ENCODE measurements at regions not wholly inside any gene's neighbourhood (a gene's known extent, or its start where the extent isn't known, plus 50 kb on each side); places are given as distances from the start of the nearest gene placed in this dataset.

GRCh38 chr2:193334401-193334800 is 1139.7 kb upstream of the TMEFF2 start:
- no peak for DNase-seq

DNA sequence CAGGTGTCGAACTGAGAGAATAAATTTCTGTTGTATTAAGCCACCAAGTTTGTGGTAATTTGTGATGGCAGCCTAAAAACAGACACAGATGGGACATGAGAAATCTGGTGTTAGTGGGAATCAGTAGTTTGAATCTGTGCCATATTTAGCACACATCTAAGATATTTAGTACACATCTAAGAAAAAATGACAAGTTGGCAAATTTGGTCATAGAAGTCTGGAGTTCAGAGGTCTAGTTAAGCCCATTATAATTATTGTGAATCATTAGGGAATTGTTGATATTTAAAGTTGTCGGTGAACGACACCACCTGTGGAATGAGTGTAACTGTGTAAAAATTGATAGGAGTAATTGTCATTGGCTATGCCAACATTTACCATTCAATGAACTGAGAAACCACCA is 1138.8 kb upstream of the TMEFF2 start:
- DNase-seq = no peak

GRCh38 chr2:193332941-193333340 is 1138.2 kb upstream of the TMEFF2 start:
- DNase-seq = no peak

GRCh38 chr2:193331676-193332075 is 1136.9 kb upstream of the TMEFF2 start:
- no peak for DNase-seq

DNA sequence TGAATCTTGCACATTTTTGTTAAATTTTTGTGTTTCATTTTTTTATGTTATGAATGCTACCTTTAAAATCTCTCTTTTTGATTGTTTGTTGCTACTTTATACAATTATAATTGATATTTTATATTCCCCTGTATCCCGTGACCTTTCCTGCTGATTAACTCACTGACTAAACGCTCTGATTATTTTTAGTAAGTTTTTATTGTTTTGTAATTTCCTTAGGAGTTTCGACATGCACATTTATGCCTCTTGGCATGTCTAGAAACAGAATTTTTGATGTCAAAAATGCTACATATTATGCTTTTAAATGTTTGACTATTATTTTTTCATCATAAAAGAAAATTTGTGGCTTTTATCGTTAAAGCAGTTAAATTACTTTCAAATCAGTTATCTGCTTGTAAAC is 1131.6 kb upstream of the TMEFF2 start:
- DNase-seq = no peak

GRCh38 chr2:193315428-193316091 is 1120.8 kb upstream of the TMEFF2 start:
- no peak for DNase-seq

- DNase-seq = no peak
These were observed 1108.7 kb upstream of the TMEFF2 start for GRCh38 chr2:193303464-193303863.

DNA sequence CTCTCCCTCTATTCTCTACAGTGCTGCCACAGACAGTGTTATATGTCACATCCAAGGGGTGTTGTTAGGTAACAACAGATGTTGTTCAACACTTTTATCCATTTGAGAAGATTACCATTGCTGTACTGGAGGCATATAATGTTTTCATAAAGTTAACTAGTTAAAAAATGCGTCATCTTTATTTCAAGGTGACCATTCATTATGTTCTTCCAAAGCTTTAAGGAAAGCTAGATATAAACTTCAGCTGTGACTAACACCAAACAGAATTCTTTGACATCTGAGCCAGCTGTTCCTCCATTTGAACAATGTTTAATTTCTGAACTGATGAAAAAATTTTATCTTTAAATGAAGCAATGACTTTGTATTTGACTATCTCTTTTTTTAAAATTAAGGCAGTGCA is 1099.6 kb upstream of the TMEFF2 start:
- no peak for DNase-seq

GRCh38 chr2:193279361-193279760 is 1084.6 kb upstream of the TMEFF2 start:
- no peak for DNase-seq

DNA sequence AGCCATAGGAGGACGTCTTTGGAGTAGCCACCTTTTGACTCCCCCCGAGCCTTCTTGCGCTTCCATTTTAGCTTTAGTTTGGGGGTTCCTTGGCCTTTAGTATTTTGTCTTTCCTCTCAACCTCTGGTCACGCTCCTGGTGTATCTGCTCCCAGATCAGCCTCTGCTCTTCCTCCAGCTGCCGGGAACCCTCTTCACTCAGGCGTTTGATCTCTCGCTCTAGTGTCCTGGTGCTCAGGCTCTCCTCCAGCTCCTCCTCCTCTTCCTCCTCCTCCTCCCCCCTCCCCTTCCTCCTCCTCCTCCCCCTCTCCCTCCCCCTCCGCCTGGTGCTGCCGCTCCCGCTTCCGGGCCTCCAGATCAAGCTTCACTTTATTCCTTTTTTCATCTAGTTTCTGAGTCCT is 1082.3 kb upstream of the TMEFF2 start:
- no peak for DNase-seq

DNA sequence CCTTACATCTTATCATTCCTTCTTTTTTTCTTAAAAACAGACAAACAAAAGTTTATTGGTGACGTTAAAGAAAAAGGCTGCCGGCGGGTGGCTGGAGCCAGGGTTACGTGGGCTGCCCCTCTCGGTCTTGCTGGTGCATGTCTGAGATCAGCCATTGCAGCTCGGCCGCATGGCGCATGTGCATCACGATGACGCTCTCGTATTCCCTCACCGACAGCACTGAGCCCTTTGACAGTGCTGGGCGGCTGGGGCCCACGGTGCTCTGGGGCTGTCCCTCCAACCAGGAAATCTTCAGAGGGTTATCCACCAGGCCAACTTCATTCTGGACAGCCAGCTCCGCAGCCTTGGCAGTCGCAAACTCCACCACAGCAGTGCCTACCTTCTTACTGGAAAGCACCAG is 1081.8 kb upstream of the TMEFF2 start:
- no peak for DNase-seq

- DNase-seq = no peak
These were observed 1081.3 kb upstream of the TMEFF2 start for GRCh38 chr2:193276069-193276468.

DNA sequence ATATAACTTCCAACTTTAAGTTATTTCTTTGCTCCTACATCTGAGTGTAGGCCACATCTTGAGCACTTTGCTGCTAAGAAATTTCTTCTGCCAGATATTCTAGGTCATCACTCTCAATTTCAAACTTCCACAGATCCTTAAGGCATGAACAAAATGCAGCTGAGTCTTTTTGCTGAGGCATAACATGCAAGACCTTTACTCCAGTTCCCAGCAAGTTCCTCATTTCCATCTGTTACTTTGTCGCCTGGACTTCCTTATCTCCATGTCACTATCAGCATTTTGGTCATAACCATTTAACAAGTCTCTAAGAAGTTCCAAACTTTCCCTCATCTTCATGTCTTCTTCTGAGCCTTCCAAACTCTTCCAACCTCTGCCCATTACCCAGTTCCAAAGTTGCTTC is 1077.3 kb upstream of the TMEFF2 start:
- DNase-seq = no peak

DNA sequence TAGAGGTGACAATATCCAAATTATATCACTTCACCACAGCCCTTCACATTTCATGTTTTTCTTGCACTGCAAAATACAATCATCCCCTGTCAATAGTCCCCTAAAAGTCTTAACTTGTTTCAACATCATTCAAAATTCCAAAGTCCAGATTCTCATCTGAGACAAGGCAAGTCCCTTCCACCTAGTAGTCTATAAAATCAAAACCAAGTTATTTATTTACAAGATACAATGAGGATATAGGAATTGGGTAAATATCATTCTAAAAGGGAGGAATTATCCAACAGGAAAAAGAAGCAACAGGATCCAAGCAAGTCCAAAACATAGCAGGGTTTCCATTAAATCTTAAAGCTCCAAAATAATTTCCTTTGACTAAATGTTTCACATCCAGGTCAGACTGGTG is 1076.1 kb upstream of the TMEFF2 start:
- no peak for DNase-seq

- DNase-seq = no peak
These were observed 1072.8 kb upstream of the TMEFF2 start for GRCh38 chr2:193267496-193268002.

- DNase-seq = no peak
These were observed 1058.3 kb upstream of the TMEFF2 start for GRCh38 chr2:193253014-193253530.

- DNase-seq = no peak
These were observed 1057.2 kb upstream of the TMEFF2 start for GRCh38 chr2:193251909-193252308.

DNA sequence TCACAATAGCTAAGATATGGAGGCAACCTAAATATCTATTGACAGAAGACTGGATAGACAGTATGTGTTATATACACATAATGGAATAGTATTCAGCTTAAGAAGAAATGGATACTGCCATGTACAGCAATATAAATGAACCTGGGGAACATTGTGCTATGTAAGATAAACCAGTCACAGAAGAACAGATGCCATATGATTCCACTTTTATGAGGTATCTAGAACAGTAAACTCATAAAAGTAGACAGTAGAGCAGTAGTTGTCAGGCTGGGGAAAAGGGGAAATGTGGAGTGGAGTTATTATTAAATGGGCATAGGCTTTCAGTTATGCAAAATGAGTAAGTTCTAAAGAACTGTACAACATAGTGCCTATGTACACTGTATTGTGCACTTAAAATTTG is 1055.7 kb upstream of the TMEFF2 start:
- DNase-seq = no peak

DNA sequence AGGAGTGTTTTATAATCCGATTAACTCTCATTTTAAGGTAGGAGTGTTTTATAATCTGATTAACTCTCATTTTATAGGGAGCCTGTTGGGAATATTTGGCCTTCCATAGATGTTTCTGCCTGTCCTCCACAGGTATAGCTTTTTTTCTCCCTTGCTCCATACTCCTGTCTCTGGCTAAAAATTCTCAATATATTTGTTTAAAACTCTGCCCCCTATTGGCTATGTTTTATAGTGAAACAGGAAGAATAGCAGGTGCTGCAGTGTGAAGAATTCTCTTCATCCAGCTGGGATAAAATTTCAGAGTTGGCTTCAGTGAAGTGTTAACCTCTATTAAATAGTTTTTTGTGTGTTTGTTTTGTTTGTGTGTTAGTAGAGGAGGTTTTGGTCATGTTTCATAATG is 1046.0 kb upstream of the TMEFF2 start:
- DNase-seq = peak; percentile 5 to 7

GRCh38 chr2:193231634-193232033 is 1036.9 kb upstream of the TMEFF2 start:
- no peak for DNase-seq

DNA sequence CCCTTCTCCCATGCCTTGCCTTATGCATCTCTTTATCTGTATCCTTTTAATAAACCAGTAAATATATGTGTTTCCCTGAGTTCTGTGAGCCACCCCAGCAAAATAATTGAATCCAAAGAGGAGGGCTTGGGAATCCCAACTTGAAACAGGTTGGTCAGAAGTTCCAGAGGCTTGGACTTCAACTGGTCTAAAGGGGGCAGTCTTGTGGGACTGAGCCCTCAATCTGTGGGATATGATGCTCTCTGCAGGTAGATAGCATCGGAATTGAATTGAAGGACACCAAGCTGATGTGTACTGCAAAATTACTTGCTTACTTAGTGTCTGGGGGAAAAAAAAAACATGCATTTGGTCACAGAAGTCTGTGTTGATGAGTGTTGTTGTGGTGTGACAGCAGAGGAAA is 1033.5 kb upstream of the TMEFF2 start:
- DNase-seq = no peak

DNA sequence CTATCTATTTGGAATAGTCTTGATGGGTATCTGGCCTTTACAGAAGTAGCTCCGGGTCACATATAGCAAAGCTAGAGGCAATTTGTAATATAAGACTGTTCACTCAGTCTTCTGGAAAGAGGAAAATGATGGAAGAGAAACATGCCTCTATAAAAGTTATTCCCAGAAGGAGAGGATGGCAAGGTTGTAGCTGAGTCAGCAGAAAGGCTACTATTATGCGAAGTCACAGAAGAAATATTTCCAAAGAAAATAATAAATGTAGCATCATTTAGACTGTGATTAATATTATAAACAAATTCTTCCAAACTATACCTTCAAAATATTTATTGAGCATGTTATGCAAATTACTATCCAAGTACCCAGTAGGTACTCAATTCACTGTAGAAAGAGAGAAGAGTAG is 1027.7 kb upstream of the TMEFF2 start:
- no peak for DNase-seq

GRCh38 chr2:193219413-193219812 is 1024.7 kb upstream of the TMEFF2 start:
- no peak for DNase-seq

DNA sequence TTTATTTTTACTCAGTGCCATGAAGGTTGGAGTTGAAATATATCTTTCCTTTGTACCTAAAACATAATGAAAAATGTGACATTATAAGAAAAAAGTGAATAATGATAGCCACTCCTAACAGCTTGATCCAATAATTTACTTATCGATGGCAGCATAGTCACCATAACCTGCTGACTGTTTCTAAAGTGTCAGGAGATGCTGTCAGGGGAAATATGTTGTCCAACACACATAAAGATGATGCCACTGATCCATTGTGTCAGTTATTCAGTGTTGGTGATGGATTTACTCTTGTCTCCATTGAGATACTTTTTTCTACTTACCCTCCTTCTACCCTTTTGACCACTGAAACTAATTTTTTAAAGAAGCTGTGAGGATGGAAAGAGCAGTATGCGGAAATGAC is 1006.9 kb upstream of the TMEFF2 start:
- DNase-seq = no peak

GRCh38 chr2:193199322-193199721 is 1004.6 kb upstream of the TMEFF2 start:
- DNase-seq = no peak

Measured in SHP77 (cell line).